AG10803 (cell line): ENCODE measurements at regions not wholly inside any gene's neighbourhood (a gene's known extent, or its start where the extent isn't known, plus 50 kb on each side); places are given as distances from the start of the nearest gene placed in this dataset.
A peak's percentile ranks its signal among the peaks of the same experiment; 100 is the strongest.
"Not testable (repeated sequence)": the region's sequence is repeated elsewhere in the genome, so short reads cannot be mapped to it uniquely, and the experiment has no call there.

Experiments
- DNase-seq: peaks from one replicate; pipeline ENCODE4 v3.0.0; 2010; ENCODE audit warnings: low read depth
- H3K4me3 ChIP-seq: 2 replicates; pipeline ENCODE4 v1.5.1; 2011; ENCODE audit warnings: mild to moderate bottlenecking, low read length, control low read depth
- TF ChIP-seq, protein P1 (sequence below): conservative IDR thresholded peaks from 2 replicates; pipeline ENCODE4 v1.5.1; 2011; ENCODE audit warnings: mild to moderate bottlenecking, low read length, control low read depth, inconsistent platforms

DNA sequence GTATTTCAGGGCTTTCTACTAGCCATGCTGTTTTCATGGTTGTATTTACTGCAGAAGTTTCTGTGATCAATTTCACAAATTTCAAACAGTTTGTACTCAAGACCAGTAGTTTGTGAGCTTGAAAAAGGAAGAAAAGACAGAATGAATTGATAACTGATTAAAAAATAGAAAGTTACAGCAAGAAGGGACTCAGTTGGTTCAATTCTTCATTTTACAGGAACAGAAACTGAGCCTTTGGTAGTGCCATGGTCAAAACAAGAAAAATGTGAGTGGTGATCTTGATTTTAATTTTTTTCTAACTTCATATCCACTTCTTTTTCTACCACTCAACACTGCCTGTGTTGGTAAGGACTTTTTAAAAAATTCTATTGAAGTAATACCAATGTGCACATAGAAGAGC, 206.6 kb upstream of the NREP start:
- DNase-seq: no peak
- TF ChIP-seq, protein P1, sequence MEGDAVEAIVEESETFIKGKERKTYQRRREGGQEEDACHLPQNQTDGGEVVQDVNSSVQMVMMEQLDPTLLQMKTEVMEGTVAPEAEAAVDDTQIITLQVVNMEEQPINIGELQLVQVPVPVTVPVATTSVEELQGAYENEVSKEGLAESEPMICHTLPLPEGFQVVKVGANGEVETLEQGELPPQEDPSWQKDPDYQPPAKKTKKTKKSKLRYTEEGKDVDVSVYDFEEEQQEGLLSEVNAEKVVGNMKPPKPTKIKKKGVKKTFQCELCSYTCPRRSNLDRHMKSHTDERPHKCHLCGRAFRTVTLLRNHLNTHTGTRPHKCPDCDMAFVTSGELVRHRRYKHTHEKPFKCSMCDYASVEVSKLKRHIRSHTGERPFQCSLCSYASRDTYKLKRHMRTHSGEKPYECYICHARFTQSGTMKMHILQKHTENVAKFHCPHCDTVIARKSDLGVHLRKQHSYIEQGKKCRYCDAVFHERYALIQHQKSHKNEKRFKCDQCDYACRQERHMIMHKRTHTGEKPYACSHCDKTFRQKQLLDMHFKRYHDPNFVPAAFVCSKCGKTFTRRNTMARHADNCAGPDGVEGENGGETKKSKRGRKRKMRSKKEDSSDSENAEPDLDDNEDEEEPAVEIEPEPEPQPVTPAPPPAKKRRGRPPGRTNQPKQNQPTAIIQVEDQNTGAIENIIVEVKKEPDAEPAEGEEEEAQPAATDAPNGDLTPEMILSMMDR: no peak
- no peak overlapping the region for H3K4me3 ChIP-seq

DNA sequence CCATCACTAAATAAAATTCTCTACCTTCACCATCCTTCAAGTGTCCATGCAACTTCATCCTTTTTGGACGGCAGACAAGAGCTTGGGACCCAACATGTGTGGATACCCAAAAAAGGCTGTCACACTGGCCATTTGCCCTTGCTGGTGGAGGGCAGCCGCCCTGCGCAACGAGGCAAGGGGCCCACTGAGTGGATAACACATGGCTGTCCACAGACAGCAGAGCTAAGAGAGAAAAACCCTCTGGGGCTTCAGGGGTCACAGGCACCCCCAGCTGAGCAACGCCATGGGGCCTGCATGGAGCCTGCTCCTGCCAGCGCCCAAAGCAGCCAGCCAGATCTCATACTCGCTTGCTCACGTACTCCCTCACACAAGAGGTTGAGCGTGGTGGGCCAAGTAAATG, 205.9 kb upstream of the NREP start:
- TF ChIP-seq, protein P1: no peak
- no peak overlapping the region for H3K4me3 ChIP-seq
- DNase-seq: no peak

DNA sequence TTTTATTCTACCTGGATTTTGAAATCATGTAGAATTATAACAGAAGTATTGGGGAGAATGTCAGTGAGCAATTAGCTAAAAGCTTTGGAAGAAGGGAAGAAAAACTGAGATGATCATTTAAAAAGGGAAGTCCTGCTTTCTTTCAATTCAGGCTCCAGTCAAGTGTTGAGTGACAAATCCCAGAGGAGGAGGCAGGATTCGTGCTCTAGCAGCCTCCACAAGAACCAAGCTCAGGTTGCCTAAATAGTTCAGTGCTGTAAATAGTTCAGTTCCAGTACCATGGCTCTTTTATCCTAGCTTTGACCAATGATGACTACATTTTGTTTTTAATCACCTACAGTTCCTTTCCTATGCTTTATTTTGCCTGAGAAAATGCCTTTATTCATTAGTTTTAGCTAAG, 204.9 kb upstream of the NREP start:
- TF ChIP-seq, protein P1: no peak
- H3K4me3 ChIP-seq: no peak overlapping the region
- no peak for DNase-seq

DNA sequence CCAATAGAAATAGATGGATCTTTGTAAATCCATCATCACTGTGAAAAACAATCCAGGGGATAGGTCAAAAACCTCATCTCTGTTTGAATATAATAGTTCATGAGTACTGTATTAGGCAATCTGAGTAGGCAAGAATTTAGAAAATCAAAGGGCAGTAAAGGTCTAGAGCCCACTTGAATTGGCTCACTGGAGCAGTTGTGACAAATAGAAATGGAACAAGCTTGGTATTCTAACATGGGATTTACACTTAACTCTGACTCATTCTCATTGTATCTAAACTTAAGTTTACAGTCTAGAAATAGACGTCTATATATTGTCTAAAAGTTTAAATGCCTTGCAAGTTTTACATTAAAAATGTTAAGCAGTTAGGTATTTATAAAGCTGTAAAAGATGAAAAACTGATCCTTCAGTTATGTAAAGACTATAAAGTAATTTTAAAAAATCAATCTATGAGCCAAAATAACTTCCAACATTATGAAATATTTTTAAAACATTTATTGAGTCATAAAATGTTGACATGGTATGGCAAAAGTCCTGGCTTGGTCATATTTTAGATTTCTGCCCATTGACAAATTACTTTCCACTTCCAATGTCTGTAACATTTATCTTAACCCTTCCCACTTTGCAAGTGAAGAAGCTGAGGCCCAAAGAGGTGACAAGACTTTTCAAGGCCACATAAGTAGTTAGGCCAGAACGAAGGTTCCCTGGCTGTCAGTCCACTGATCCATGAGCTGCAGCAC, 203.7 kb upstream of the NREP start:
- no peak overlapping the region for H3K4me3 ChIP-seq
- TF ChIP-seq, protein P1: no peak
- peak; percentile 71 for DNase-seq

DNA sequence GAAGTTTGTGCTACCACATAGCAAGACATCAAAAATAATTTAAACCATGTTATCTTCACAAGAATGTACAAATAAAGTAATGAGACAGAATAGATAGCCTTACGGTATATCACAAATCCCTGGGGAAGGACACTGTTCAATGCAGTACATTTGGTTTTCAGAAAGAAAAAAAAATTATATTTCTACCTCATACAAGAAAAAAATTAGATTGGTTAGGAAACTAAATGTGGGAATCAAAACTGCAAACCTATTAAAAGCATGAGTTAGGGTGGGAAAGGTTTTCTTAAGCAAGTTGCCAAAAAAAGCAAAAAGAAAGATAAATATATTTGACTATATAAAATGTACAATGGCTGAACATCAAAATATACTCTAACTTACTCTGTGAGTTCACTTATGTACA, 201.9 kb upstream of the NREP start:
- no peak overlapping the region for H3K4me3 ChIP-seq
- TF ChIP-seq, protein P1: no peak
- DNase-seq: no peak

DNA sequence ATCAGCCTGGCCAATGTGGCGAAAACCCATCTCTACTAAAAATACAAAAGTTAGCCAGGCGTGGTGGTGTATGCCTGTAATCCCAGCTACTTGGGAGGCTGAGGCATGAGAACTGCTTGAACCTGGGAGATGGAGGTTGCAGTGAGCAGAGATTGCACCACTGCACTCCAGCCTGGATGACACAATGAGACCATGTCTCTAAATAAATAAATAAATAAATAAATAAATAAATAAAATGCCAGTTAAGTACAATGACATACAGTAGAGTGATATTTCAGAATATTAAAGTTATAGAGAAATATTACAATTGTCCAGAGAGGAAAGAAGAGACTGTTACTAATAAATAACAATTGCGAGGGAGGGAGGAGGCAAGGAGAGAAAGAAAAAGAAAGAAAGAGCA, 199.8 kb upstream of the NREP start:
- H3K4me3 ChIP-seq, DNase-seq: not testable (repeated sequence)

DNA sequence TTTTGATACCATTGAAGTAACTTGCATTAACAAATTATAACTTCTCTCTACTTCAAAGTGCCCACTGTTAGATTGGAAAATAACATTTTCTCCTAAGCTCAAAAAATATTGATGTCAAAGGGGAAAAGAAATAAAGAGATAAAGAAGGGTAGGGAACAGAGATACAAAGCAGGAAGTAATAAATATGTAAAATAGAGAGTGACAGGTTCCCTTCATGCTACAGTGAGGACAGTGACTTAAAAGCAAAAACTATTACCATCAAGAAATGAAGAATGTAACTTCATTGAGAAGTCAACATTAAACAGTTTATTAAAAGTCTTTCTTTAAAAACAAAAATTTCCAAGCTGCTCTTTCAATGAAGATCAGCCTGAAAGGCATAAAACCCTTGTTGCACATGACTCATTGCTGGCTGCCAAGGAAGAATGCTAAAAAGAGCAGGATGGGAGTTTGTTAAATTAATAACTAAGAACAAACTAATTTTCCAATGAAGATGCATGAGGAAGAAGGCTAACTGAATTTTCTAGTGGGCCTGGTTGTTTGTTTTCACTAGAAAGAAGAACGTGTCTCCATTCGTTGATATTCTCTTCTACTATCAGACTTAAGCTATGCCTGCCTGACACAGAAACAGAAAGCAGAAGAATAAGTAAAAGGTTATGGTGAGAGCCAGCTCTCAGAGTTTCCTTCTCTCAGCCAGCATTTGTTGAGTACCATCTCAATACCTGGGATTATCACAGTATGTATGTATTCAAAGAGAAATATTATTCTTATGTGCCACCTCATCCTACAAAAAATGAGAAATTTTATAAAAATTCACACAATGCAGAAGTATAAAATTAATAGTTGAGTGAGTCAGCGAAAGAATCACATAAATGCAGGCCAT, 197.8 kb upstream of the NREP start:
- H3K4me3 ChIP-seq: no peak overlapping the region
- peak; percentile 52 for DNase-seq

More for the DNA sequence above, 197.8 kb upstream of the NREP start:
- TF ChIP-seq, protein P1: no peak
